H9 (cell line): ENCODE measurements at regions not wholly inside any gene's neighbourhood (a gene's known extent, or its start where the extent isn't known, plus 50 kb on each side); places are given as distances from the start of the nearest gene placed in this dataset.

Experiments
- DNase-seq: peaks from one replicate; pipeline ENCODE4 v3.0.0-alpha.2; 2017
- H2AFZ ChIP-seq: one replicate; pipeline ENCODE4 v1.6.1; 2013; ENCODE audit warnings: mild to moderate bottlenecking, low read length, control low read depth, moderate library complexity
- H2AK5ac ChIP-seq: 2 replicates; pipeline ENCODE4 v1.6.1; 2013; ENCODE audit warnings: low read length, control low read depth, mixed read lengths; ENCODE audit not compliant: insufficient read length
- H2BK120ac ChIP-seq: one replicate; pipeline ENCODE4 v1.6.1; 2013; ENCODE audit warnings: low read depth, mild to moderate bottlenecking, low read length, control low read depth, inconsistent platforms; ENCODE audit not compliant: poor library complexity, severe bottlenecking
- H2BK12ac ChIP-seq: 2 replicates; pipeline ENCODE4 v1.6.1; 2013; ENCODE audit warnings: low read length, control low read depth, mixed read lengths, low read depth; ENCODE audit not compliant: insufficient read length
- H2BK15ac ChIP-seq: 2 replicates; pipeline ENCODE4 v1.6.1; 2013; ENCODE audit warnings: low read depth, low read length, control low read depth
- H2BK20ac ChIP-seq: one replicate; pipeline ENCODE4 v1.6.1; 2013; ENCODE audit warnings: low read depth, mild to moderate bottlenecking, low read length, control low read depth, inconsistent platforms; ENCODE audit not compliant: poor library complexity, severe bottlenecking
- H2BK5ac ChIP-seq: 2 replicates; pipeline ENCODE4 v1.6.1; 2013; ENCODE audit warnings: low read length, control low read depth, mixed read lengths; ENCODE audit not compliant: insufficient read length
- H3K14ac ChIP-seq: 2 replicates; pipeline ENCODE4 v1.6.1; 2013; ENCODE audit warnings: low read length, control low read depth; ENCODE audit not compliant: insufficient read depth
- H3K18ac ChIP-seq: 2 replicates; pipeline ENCODE4 v1.6.1; 2013; ENCODE audit warnings: low read depth, mild to moderate bottlenecking, mixed read lengths, low read length, control low read depth; ENCODE audit not compliant: insufficient read length
- H3K23ac ChIP-seq: 2 replicates; pipeline ENCODE4 v1.6.1; 2013; ENCODE audit warnings: low read length, control low read depth, mixed read lengths, low read depth; ENCODE audit not compliant: insufficient read length
- H3K23me2 ChIP-seq: 2 replicates; pipeline ENCODE4 v1.6.1; 2013; ENCODE audit warnings: low read depth, mild to moderate bottlenecking, mixed read lengths, low read length, control low read depth; ENCODE audit not compliant: insufficient read length, poor library complexity, severe bottlenecking
- H3K27ac ChIP-seq: 2 replicates; pipeline ENCODE4 v1.5.1; 2013; ENCODE audit warnings: low read length, control low read depth, mixed read lengths, low read depth; ENCODE audit not compliant: insufficient read length
- H3K27me3 ChIP-seq: 2 replicates; pipeline ENCODE4 v1.6.1; 2013; ENCODE audit warnings: low read length, control low read depth, inconsistent platforms; ENCODE audit not compliant: insufficient read depth
- H3K4ac ChIP-seq: 2 replicates; pipeline ENCODE4 v1.6.1; 2013; ENCODE audit warnings: low read depth, mild to moderate bottlenecking, control low read depth, inconsistent platforms, low read length, moderate library complexity
- H3K4me1 ChIP-seq: 2 replicates; pipeline ENCODE4 v1.6.1; 2013; ENCODE audit warnings: low read length, control low read depth, inconsistent platforms; ENCODE audit not compliant: insufficient read depth
- H3K4me2 ChIP-seq: 2 replicates; pipeline ENCODE4 v1.6.1; 2013; ENCODE audit warnings: low read length, control low read depth, mixed read lengths; ENCODE audit not compliant: insufficient read length, insufficient read depth
- H3K56ac ChIP-seq: 2 replicates; pipeline ENCODE4 v1.6.1; 2013; ENCODE audit warnings: low read depth, mild to moderate bottlenecking, mixed read lengths, low read length, control low read depth; ENCODE audit not compliant: insufficient read length
- H3K79me1 ChIP-seq: 2 replicates; pipeline ENCODE4 v1.6.1; 2013; ENCODE audit warnings: low read depth, mild to moderate bottlenecking, moderate library complexity, low read length, control low read depth, inconsistent platforms; ENCODE audit not compliant: insufficient read depth, poor library complexity, severe bottlenecking
- H3K79me2 ChIP-seq: 2 replicates; pipeline ENCODE4 v1.6.1; 2013; ENCODE audit warnings: low read length, control low read depth, inconsistent platforms; ENCODE audit not compliant: insufficient read depth
- H3K9ac ChIP-seq: 2 replicates; pipeline ENCODE4 v1.6.1; 2013; ENCODE audit warnings: low read length, control low read depth, mixed read lengths; ENCODE audit not compliant: insufficient read length; ENCODE audit errors: extremely low read depth
- H3K9me3 ChIP-seq: one replicate; pipeline ENCODE4 v1.6.1; 2013; ENCODE audit warnings: low read depth, low read length, inconsistent platforms; ENCODE audit not compliant: control insufficient read depth
- H3T11ph ChIP-seq: one replicate; pipeline ENCODE4 v1.6.1; 2013; ENCODE audit warnings: mild to moderate bottlenecking, low read length, control low read depth, inconsistent platforms
- H4K20me1 ChIP-seq: one replicate; pipeline ENCODE4 v1.6.1; 2013; ENCODE audit not compliant: control insufficient read depth, insufficient read length, insufficient read depth
- H4K5ac ChIP-seq: 2 replicates; pipeline ENCODE4 v1.6.1; 2013; ENCODE audit warnings: low read depth, mild to moderate bottlenecking, mixed read lengths, low read length, control low read depth; ENCODE audit not compliant: insufficient read length
- H4K8ac ChIP-seq: replicated peaks from 2 replicates; pipeline ENCODE4 v1.6.1; 2013; ENCODE audit warnings: low read length, control low read depth, mixed read lengths, low read depth; ENCODE audit not compliant: insufficient read length
- H4K91ac ChIP-seq: 2 replicates; pipeline ENCODE4 v1.6.1; 2013; ENCODE audit warnings: low read depth, mild to moderate bottlenecking, moderate library complexity, mixed read lengths, low read length, control low read depth; ENCODE audit not compliant: insufficient read length
- H3K27ac Mint-ChIP-seq, 3 experiments: 2 replicates in 2 of 3; 3 replicates in 1 of 3; pipeline ENCODE4 v1.8.0; 2020 to 2021; ENCODE audit warnings: mixed read lengths in 3 of 3, mild to moderate bottlenecking in 1 of 3, moderate library complexity in 1 of 3
- H3K27me3 Mint-ChIP-seq: 2 replicates; pipeline ENCODE4 v1.8.0; 2021; ENCODE audit warnings: low read depth, mild to moderate bottlenecking, moderate library complexity, mixed read lengths
- H3K36me3 Mint-ChIP-seq, 3 experiments: 2 replicates in 2 of 3; 3 replicates in 1 of 3; pipeline ENCODE4 v1.8.0; 2020 to 2021; ENCODE audit warnings: low read depth in 3 of 3, mixed read lengths in 3 of 3; ENCODE audit not compliant: insufficient read depth in 1 of 3
- H3K4me1 Mint-ChIP-seq, 2 experiments: 2 replicates each; pipeline ENCODE4 v1.8.0; 2020; ENCODE audit warnings: mixed read lengths in 2 of 2
- H3K4me3 Mint-ChIP-seq, 2 experiments: 2 replicates in 1 of 2; 3 replicates in 1 of 2; pipeline ENCODE4 v1.8.0; 2020 to 2021; ENCODE audit warnings: mild to moderate bottlenecking in 2 of 2, mixed read lengths in 2 of 2, moderate library complexity in 1 of 2
- H3K9me3 Mint-ChIP-seq, 2 experiments: 2 replicates in 1 of 2; 3 replicates in 1 of 2; pipeline ENCODE4 v1.8.0; 2020; ENCODE audit warnings: mild to moderate bottlenecking in 2 of 2, mixed read lengths in 2 of 2, moderate library complexity in 1 of 2
- CTCF ChIP-seq: fragments of 200-600 bp; sonication (generic); conservative IDR thresholded peaks from 3 replicates; pipeline ENCODE4 v1.8.0; 2021; ENCODE audit warnings: antibody characterized with exemption, mild to moderate bottlenecking
- WGBS: extraction: QIAGEN DNeasy Blood & Tissue Kit; methylation state at CpG from one replicate; pipeline ENCODE4 v1.1.7; 2013; ENCODE audit warnings: missing lambda C conversion rate, low lambda C conversion rate, mixed read lengths; ENCODE audit not compliant: insufficient read length; ENCODE audit errors: extremely low coverage; 5-methylcytosine and 5-hydroxymethylcytosine counted together

GRCh38 chr11:128239306-128239705 lies 348.1 kb downstream of the ETS1 start:
- peaks cover 5 to 10% of the 10 kb centered on the region in 2 experiments; a peak in 3 of 4 replicates for H3K4me1 Mint-ChIP-seq
- no peaks in the 10 kb centered on the region for H3K9me3 ChIP-seq
- H2BK5ac ChIP-seq: no peak overlapping the region
- TF ChIP-seq CTCF: no peak
- no peaks in the 10 kb centered on the region for H3K27me3 ChIP-seq
- H4K5ac ChIP-seq: no peak overlapping the region
- no CpG with 5 or more reads among the region's 4 CpGs for WGBS
- H3K27ac Mint-ChIP-seq: no peak overlapping the region
- no peak overlapping the region for H2BK15ac ChIP-seq
- H3K4me3 Mint-ChIP-seq: no peak overlapping the region
- H3K18ac ChIP-seq: no peak overlapping the region
- no peak overlapping the region for H4K8ac ChIP-seq
- H3K9ac ChIP-seq: no peak overlapping the region
- no peak overlapping the region for H3K14ac ChIP-seq
- H3K79me2 ChIP-seq: no peaks in the 10 kb centered on the region
- H3T11ph ChIP-seq: no peak overlapping the region
- H3K27ac ChIP-seq: no peak overlapping the region
- H3K4ac ChIP-seq: no peak overlapping the region
- no peaks in the 10 kb centered on the region for H3K4me1 ChIP-seq
- no peak overlapping the region for H2BK120ac ChIP-seq
- no peak overlapping the region for H2BK12ac ChIP-seq
- no peak overlapping the region for H3K23ac ChIP-seq
- no peak overlapping the region for H4K91ac ChIP-seq
- no peak for DNase-seq
- no peak overlapping the region for H2AK5ac ChIP-seq
- H2AFZ ChIP-seq: no peak overlapping the region
- H3K79me1 ChIP-seq: no peaks in the 10 kb centered on the region
- H3K36me3 Mint-ChIP-seq: no peaks in the 10 kb centered on the region
- H3K23me2 ChIP-seq: no peaks in the 10 kb centered on the region
- no peaks in the 10 kb centered on the region for H4K20me1 ChIP-seq
- no peak overlapping the region for H3K4me2 ChIP-seq
- no peak overlapping the region for H3K56ac ChIP-seq
- no peak overlapping the region for H2BK20ac ChIP-seq
- no peaks in the 10 kb centered on the region for H3K9me3 Mint-ChIP-seq
- no peaks in the 10 kb centered on the region; the same call in 1 of the 2 replicates for H3K27me3 Mint-ChIP-seq
